Peyer's patch (tissue), 4 donors: ENCODE measurements at regions not wholly inside any gene's neighbourhood (a gene's known extent, or its start where the extent isn't known, plus 50 kb on each side); places are given as distances from the start of the nearest gene placed in this dataset.

ENCODE experiments used
- POLR2A ChIP-seq, 2 donors: fragments of 450-650 bp; IDR thresholded peaks; one replicate each; pipeline ENCODE4 v1.5.1; 2017; ENCODE audit warnings: antibody characterized with exemption in 2 of 2, mild to moderate bottlenecking in 2 of 2, moderate library complexity in 2 of 2
- TF ChIP-seq, protein P1 (sequence below), 6 experiments: fragments of 450-650 bp in 4 of 6; fragments of 200-600 bp in 2 of 6; sonication (generic) in 1 of 6; IDR thresholded peaks; one replicate each; pipeline ENCODE4 v1.5.1; 2017 to 2019; ENCODE audit warnings: antibody characterized with exemption in 6 of 6, mild to moderate bottlenecking in 3 of 6, moderate library complexity in 1 of 6

DNA sequence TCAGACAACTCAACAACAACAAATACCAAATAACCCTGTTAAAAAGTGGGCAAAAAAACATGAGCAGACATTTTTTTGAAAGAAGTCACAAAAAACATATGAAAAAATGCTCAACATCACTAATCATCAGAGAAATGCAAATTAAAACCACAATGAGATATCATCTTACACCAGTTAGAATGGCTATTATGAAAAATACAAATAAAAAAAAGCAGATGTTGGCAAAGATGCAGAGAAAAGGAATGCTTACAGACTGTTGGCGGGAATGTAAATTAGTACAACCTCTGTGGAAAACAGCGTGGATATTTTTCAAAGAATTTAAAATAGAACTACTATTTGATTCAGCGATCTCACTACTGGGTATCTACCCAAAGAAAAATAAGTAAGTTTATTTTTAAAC lies 114.0 kb downstream of the SLC38A4 start:
- TF ChIP-seq POLR2A (IDR thresholded peaks at IDR 0.05) = no peak
- TF ChIP-seq, protein P1, sequence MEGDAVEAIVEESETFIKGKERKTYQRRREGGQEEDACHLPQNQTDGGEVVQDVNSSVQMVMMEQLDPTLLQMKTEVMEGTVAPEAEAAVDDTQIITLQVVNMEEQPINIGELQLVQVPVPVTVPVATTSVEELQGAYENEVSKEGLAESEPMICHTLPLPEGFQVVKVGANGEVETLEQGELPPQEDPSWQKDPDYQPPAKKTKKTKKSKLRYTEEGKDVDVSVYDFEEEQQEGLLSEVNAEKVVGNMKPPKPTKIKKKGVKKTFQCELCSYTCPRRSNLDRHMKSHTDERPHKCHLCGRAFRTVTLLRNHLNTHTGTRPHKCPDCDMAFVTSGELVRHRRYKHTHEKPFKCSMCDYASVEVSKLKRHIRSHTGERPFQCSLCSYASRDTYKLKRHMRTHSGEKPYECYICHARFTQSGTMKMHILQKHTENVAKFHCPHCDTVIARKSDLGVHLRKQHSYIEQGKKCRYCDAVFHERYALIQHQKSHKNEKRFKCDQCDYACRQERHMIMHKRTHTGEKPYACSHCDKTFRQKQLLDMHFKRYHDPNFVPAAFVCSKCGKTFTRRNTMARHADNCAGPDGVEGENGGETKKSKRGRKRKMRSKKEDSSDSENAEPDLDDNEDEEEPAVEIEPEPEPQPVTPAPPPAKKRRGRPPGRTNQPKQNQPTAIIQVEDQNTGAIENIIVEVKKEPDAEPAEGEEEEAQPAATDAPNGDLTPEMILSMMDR (IDR thresholded peaks at IDR 0.05) = no peak
